NCI-H526 treated with DMSO at 0.1 percent for 48 hours (cell line): ENCODE measurements at regions not wholly inside any gene's neighbourhood (a gene's known extent, or its start where the extent isn't known, plus 50 kb on each side); places are given as distances from the start of the nearest gene placed in this dataset.

Experiments
- DNase-seq: peaks from one replicate; lab custom pipeline; 2025; lab: John Stamatoyannopoulos, UW

DNA sequence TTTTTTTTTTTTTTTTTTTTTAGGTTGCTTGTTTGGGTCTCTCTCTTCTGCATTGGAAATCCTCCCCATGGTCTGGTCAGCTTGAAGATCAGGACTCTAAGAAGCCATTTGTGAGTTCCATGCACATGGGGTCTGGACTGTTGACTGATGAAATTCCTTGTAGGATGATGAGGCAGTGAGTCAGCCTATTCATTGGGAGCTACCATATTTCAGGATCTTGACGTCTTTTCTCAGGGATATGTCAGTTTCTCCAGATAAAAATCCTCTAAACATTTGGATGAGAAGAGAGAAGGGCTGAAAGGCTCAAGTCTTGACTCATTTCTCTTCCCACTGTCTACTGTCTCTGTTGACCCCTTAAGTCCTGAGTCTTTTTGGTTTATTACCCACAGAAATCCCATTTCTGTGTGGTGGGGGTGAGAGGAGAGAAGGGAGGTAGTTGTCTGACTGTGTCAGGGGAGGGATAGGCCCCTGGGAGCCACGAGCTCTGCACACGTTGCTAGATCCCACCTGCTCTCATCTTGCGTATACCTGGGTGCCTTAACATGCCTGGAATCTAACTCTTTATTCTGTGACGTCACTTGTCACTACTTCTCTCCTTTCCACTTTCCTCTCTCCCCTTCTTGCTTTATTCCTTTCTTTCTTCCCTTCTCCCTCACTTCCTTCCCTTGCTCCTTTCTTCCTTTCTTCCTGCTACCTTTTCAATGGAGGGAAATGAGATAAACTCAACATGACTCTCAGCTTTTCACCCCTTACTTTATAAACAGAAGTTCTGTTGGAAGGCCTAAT is 333.1 kb upstream of the XYLT1 start:
- DNase-seq: no peak

DNA sequence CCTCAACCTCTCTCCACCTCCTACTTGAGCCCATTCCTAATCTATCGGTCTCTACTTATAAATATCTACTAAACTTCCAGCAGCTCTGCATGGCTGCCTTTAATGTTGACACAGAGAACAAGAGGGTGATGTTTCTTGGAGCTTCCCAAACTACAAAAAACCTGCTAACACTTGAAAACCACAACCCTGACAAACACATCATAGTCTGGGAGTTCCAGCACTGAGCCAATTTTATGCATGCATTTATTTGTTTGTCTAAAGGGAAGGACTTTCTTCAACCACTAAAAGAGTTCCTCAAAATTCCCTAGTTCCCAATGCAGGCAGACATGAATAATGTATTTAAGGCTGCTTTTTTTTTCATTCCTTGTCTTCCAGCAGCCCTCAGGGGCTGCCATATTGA is 331.8 kb upstream of the XYLT1 start:
- no peak for DNase-seq

DNA sequence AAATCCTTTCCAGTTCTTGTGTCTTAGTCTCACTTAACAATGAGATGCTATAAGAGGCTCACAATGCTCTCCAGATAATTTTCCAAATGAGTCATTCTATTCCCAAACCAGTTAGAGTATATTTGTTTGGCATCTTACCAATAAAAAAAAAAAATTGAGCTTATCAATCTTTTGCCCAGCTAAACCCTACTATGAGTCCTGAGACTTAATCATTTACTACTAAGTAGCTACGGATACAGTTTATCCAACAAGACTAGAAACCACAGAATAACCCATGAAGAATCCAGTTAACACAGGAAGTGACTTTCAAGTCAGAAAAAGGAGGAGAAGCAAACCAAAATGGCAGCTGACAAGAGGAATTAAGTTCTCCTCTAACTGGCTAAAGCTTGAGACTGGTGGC is 330.3 kb upstream of the XYLT1 start:
- no peak for DNase-seq

DNA sequence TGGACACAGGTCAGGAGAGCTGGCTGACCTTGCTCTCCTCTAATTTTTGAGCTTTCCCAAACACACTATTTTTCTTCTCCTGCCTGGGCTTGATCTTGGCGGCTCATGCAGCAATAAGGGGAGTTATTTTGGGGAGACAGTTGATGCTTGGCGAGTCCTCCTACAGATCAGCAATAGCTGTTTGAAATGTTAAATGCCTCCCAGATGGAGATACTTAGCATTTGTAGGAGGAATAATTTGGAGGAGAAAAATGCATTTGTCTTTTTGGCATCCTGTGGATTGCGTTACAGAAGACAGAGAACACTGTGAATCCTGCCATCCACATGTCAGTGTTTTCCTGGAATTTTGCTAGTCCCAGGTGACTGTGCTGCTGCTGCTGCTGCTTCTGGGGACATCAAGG is 328.0 kb upstream of the XYLT1 start:
- DNase-seq: no peak

DNA sequence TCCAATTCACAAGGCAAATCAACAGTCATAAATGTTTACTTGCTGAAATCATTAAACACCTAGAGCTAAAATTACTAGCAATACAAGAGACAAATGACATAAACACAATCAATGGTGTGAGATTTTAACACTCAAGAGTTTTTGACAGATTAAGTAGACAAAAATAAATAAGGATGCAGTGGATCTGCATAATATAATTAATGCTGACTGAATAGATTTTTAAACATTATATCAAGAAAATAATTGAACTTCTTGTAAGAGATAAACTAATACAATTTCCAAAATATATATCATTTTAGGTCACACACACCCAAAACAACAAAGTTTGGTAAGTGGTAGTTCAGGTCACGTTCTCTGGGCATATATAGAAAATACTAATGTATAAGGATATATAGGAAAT is 322.6 kb upstream of the XYLT1 start:
- DNase-seq: no peak

DNA sequence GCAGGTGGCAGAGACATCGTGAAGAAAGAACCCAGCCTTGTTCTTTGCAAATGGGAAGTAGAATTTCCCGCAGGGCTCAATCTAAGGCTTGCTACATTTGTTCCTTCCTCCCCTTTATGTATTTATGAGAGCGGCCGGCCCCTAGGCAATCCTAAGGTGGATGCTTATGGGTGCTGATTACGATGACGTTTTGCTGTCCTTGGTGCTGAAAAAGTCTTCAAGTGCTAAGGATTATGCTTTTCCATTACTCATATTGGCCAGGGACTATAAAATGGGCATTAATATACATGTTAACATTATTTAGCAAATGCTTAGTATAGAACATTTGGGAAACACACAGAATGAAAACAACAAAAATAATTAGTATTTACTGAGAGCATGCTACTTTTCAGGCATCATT is 313.3 kb upstream of the XYLT1 start:
- no peak for DNase-seq

DNA sequence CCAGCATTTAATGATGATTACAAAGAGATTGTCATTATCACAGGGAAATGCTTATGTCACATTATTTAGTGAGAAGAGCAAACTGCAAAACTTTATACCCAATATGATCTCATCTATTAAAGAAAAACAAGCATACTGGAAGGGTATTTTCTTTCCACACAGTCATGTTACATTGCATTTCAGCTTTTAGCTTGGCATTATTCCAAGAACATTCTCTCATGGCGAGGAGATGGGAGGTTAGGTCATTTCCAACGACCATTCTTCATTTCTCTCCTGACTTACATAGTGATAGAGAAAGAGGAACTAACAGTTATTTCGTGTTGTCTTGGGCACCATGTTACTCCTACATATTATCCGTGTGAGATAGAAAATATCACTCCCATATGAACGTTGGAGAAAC is 309.4 kb upstream of the XYLT1 start:
- DNase-seq: no peak

DNA sequence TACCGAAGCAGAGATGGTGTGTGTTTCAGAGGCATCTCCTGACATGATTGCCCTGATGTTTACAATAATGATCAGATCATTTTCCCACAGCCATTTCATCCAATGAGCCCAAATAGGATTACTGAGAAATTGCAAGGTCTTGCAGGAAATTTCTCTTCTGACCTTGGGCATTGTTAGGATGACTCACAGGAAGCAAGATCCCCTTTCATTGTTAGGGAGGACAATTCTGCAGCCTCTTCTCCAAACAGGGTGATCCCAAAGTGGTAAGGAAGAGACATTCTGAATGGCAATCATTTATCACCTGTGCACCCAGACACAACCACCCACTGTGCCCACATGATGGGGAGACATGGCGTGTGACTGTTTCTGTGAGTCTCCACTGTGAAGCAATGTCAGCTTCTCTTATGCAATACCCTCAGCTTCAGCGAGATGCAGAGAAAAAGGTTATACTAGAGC is 306.7 kb upstream of the XYLT1 start:
- DNase-seq: no peak

DNA sequence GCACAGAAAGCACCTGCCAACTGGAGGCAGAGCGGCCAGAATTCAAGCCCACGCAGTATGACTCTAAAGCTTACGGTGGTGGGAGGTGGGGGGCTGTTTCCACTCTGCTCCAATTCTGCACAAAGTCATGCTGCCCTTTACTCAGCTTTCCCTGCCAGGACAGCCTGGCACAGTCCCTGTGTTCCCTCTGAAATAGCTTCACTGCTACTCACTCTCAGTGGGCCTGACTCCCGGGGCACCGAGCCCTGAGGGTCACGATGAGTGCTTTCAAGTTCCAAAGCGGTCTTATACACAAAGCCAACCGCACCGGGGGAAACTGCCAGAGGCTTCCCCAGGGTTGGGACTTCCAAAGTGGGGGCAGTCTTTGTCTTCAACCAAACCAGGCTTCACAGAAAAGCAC is 306.1 kb upstream of the XYLT1 start:
- DNase-seq: no peak

DNA sequence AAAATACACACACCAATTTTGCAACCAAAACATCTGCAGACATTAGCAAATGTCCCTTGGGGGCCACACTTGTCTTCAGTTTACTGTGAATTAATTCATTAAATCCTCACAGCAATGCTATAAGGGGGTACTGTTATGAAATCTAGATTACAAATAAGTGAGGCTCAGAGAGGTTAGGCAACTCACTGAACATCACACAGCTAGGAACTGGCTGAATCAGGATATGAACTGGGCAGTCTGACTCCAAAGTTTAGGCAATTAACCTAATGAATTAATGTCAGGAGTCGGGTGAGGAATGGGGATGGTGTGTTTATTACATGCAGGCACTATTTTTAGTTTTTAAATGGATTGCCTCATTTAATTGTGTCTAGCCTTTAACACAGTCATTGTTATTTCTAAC is 305.7 kb upstream of the XYLT1 start:
- DNase-seq: no peak

DNA sequence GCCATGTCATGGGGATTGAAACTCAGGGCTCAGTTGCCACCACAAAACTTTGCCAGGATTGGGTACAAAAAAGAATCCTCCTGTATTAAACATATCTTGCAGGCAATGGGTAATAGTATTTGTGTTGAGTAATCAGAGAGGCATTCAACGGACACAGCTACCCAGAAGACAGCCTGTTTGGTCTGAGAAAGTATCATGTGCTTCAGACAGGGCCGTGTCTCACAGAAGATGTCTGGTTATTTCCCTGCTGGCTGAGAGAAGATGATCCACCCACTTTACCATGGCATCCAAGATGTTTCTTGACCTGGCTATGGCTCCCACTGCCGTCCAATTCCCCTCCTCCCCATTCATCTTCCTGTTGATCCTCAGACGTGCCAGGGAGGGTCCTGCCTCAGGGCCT is 304.3 kb upstream of the XYLT1 start:
- no peak for DNase-seq

DNA sequence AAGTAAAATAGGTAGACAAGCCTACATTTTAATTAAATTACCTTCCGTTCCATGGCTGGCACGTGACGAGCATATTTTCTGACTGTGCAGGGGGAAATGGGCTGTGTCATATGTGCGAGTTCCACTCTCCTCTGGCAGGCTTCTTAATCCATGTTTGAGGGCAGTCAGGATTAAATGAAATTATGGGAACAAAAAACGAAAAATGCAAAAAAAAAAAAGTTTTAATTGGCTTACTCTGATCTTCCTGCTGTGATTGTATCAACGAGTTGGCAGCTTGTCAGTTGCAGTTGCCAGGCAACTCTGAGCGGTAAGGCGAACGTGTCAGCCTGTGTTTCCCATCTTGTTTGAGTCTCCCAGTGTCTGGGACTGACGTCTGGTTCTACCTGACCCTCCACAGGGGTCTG is 302.9 kb upstream of the XYLT1 start:
- no peak for DNase-seq

DNA sequence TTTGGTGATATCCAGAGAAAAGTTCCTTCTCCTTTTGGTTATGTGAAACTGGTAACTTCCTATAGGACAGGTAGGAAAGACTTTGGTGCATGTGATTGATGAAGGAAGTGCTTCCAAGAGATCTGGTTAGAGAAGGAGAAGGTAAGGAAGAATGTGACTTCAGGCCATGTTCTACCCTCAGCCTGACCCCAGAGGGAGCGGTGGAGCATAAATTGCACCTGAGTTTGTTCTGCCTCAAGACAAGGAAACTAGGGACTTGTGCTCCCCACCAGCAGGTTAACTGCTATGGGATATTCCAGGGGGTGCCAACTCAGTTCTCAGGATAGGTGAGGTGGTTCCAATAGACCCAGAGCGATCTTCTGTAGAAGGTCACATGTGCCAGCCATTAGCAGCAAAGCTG is 299.3 kb upstream of the XYLT1 start:
- DNase-seq: no peak

DNA sequence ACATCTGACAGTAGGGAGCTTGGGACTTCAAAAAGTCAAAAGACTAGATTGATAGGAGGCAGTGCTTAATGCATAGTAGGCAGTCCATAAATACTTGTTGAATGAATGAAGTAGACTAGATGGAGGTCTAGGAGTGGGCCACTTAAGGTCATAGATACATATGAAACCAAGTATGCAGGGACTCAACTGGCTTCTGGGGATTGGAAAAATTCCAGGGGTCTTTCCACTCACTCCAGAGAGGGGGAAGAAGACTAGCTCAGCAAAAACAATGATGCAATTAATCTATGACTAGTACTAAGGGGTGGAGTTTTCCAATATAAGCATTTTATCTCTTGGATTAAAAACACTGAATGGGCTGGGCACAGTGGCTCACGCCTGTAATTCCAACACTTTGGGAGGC is 298.3 kb upstream of the XYLT1 start:
- no peak for DNase-seq

DNA sequence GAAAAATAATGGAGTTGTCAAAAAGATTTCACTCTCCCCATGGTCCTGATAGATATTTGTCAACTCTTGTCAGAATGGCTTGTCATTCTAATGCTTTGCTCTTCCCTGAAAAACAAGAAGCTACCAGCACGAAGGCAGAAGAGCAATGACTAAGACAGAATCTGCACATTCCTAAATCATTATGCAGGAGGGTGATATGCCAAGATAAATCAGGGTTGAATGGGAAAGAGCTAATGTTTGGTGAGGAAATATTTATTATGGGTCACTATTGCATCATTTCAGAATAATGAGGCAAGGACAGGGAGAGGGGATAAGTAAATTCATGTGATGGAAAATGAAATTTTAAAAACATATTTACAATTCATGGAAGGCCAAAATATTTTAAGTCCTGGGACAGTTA is 297.5 kb upstream of the XYLT1 start:
- DNase-seq: no peak

DNA sequence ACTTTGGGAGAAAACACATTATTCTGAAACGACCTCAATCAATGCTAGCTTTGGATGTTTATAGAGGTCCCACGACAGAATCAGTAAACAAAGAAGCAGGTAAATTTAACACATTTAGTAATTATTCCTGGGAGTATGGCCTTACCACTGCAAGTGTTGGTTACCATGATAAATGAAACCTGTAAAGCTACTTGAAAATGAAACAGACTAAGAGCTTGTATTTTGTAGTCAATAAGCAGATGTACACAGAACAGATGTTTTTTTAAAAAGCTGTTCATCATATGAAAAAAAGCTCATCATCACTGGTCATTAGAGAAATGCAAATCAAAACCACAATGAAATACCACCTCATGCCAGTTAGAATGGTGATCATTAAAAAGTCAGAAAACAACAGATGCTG is 295.3 kb upstream of the XYLT1 start:
- no peak for DNase-seq

DNA sequence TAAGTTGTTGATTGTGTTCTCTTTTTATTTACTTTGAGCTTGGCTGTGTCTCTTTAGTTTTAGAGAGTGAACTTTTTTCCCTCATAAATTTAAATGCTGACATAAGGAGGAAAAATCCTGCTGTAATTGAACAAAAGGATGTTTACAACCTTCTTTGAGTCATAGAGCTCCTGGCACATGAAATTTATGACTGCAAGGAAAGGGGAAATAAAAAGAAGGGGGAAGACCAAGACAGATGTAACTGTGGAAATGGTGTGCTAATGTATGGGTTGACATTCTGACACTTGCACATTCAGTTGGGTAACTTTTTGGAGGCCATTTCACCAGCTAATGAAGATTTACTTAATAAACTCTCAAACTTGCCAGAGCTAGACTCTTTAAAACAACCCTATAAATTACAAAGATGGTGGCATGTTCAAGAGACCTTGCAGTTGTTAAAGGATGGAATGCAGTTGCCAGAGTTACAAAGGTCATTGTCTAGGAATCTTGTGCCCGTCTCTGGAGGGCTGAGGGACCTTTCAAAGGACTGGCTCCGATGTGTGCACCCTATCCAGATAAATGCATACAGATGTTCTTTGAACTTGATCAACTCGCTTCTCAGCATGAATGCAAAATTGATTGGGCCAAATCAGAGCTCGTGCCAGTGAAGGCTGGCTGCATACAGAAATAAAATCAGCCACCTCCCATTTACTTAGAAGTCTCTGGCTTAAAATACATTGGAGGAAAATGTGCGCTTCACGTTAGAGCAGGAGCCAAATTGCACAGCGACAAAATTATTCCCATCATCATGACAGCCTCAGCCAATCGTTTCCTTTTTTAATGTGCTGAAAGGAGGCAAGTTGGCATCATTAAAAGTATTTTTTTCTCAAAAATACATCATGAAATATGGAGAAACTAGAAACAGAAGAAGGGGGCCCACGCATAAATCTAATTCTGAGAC is 289.0 kb upstream of the XYLT1 start:
- DNase-seq: no peak

DNA sequence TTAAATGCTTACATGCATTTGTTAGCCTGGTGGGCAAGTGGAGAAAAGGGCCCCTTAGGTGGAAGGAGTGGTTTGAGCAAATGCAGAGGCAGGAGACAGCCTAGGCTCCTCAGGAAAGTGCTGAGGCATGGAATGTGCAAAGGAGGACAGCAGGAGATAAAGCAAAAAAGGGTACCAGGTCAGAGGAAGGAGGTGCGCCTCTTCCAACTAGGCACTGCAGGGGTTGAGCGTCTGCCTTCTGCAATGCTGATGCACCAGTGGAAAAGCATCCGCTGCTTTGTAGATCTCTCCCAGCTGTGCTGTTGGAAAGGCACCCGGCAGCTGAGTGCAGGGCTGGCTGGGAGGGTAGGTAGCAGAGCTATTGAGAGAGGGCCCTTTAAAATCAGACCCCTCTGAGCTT is 287.0 kb upstream of the XYLT1 start:
- no peak for DNase-seq

DNA sequence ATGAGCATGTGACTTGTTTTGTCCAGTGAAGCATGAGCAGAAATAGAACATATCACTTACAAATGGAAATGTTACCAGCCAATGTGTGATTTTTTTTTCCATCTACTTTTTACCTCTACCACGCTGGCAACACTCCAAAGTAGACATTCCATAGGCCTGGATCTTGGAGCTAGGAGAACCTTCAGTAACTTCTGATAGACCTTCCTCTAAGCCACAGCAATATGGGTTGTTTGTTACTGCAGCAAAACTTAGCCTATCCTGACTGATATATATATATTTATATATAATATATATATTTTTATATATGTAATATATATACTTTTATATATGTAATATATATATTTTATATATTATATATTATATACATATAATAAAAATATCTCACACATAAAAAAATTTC is 284.4 kb upstream of the XYLT1 start:
- DNase-seq: no peak

DNA sequence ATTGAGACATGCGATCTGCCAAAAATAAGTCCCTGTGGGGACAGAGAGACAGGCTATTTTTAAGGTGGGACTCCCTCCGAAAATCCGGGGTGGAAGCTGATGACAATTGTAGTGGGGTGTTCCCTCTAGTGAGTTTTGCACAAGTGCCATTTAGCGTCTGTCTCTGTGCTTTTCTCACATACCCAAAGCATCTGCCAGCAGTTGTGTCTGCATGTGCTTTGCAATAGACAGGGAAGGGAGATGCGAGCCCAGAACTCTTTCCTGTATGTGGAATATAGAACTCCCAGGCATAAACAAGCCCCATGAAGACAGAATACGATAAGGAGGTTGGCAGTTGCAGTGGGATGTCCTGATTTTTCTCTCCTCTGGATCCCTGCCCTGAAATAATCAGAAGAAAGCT is 282.7 kb upstream of the XYLT1 start:
- DNase-seq: no peak

DNA sequence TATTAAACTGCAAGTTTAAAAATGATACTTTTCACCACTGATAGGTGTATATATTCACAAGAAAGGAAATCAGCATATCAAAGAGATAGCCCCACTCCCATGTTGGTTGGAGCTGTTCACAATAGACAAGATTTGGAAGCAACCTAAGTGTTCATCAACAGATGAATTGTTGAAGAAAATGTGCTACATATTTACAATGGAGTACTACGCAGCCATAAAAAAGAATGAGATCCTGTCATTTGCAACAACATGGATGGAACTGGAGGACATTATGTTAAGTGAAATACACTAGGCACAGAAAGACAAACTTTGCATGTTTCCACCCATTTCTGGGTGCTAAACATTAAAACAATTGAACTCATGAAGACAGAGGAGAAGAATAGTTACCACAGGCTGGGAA is 278.9 kb upstream of the XYLT1 start:
- no peak for DNase-seq

DNA sequence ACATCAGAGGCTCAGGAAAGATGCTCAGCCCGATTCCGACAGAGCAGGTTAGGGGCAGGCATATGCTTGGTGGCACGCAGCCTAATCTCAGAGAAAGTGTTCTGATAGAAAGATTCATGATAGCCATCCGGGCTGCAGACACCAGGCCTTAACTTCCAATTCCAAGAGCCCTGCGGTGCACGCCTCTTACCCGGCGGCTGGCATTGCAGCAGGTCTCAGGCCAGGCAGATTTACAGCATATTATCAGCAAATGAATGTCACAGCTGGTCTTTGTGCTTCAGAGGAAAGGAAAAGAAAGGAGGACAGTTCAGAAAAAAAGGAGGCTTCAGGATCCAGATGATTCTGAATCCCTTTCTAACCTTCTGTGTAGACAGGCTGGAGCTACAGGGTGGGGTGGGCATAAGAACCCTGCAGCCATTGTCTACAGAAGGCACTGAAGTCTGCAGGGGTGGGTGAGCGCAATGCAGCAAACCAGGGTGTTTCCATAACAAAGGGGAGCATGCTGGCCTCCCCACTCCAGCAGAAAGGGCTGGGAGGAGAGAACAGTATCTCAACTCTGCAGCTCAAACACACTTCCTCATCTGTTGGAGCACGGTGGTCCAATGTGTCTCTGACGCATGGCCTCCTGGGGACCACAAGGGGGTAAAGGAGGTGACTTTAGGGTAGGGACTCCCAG is 277.4 kb upstream of the XYLT1 start:
- no peak for DNase-seq
